ENCODE measurements at regions not wholly inside any gene's neighbourhood (a gene's known extent, or its start where the extent isn't known, plus 50 kb on each side); places are given as distances from the start of the nearest gene placed in this dataset.

- Histone ChIP-seq H3K36me3 (replicated peaks) (no peaks in the 10 kb centered on the region), H3K27me3 (replicated peaks) (no peaks in the 10 kb centered on the region), H3K4me3 (ENCODE audit: low read depth, low read length) (no peak overlapping the region), H3K27ac (no peak overlapping the region)
- TF ChIP-seq CTCF (IDR thresholded peaks at IDR 0.05; ENCODE audit: low read depth, low read length, missing control alignments): no peak
- DNase-seq: no peak
- in situ Hi-C loops (cut with HindIII; ENCODE audit: low pct_ligation_motif_present, low sequenced_read_pairs): no loop called here
Observed at GRCh38 chr12:131482199-131482598, 228.7 kb upstream of the SFSWAP start.

- no peaks in the 10 kb centered on the region for H3K36me3 ChIP-seq (replicated peaks)
- no peaks in the 10 kb centered on the region for H3K27me3 ChIP-seq (replicated peaks)
- in situ Hi-C loops (cut with HindIII; ENCODE audit: low pct_ligation_motif_present, low sequenced_read_pairs): no loop called here
- no peak for DNase-seq
- no peak for TF ChIP-seq CTCF (IDR thresholded peaks at IDR 0.05; ENCODE audit: low read depth, low read length, missing control alignments)
- no peak overlapping the region for H3K27ac ChIP-seq
- H3K4me3 ChIP-seq (ENCODE audit: low read depth, low read length): no peak overlapping the region
Observed at GRCh38 chr12:131482686-131483085, 228.2 kb upstream of the SFSWAP start.

GRCh38 chr12:131486451-131487230 lies 224.2 kb upstream of the SFSWAP start:
- DNase-seq: no peak
- no peak overlapping the region for H3K27ac ChIP-seq
- TF ChIP-seq CTCF (IDR thresholded peaks at IDR 0.05; ENCODE audit: low read depth, low read length, missing control alignments): no peak
- in situ Hi-C loops (cut with HindIII; ENCODE audit: low pct_ligation_motif_present, low sequenced_read_pairs): no loop called here
- H3K4me3 ChIP-seq (ENCODE audit: low read depth, low read length): no peak overlapping the region
- no peaks in the 10 kb centered on the region for H3K36me3 ChIP-seq (replicated peaks)
- no peaks in the 10 kb centered on the region for H3K27me3 ChIP-seq (replicated peaks)

GRCh38 chr12:131487388-131488124 lies 223.3 kb upstream of the SFSWAP start:
- Histone ChIP-seq H3K27ac (no peak overlapping the region), H3K4me3 (ENCODE audit: low read depth, low read length) (no peak overlapping the region), H3K27me3 (replicated peaks) (no peaks in the 10 kb centered on the region), H3K36me3 (replicated peaks) (no peaks in the 10 kb centered on the region)
- DNase-seq: no peak
- no peak for TF ChIP-seq CTCF (IDR thresholded peaks at IDR 0.05; ENCODE audit: low read depth, low read length, missing control alignments)
- in situ Hi-C loops (cut with HindIII; ENCODE audit: low pct_ligation_motif_present, low sequenced_read_pairs): no loop called here

- no peak for DNase-seq
- Histone ChIP-seq H3K27me3 (replicated peaks) (no peaks in the 10 kb centered on the region), H3K36me3 (replicated peaks) (no peaks in the 10 kb centered on the region), H3K27ac (no peak overlapping the region), H3K4me3 (ENCODE audit: low read depth, low read length) (no peak overlapping the region)
- in situ Hi-C loops (cut with HindIII; ENCODE audit: low pct_ligation_motif_present, low sequenced_read_pairs): no loop called here
- no peak for TF ChIP-seq CTCF (IDR thresholded peaks at IDR 0.05; ENCODE audit: low read depth, low read length, missing control alignments)
Observed at GRCh38 chr12:131489718-131490117, 221.2 kb upstream of the SFSWAP start.

Data from brain microvascular endothelial cell (primary cell).